ENCODE measurements at regions not wholly inside any gene's neighbourhood (a gene's known extent, or its start where the extent isn't known, plus 50 kb on each side); places are given as distances from the start of the nearest gene placed in this dataset.

- Histone ChIP-seq H3K4ac (ENCODE audit: low read depth, low read length) (no peak overlapping the region), H3K9me1 (ENCODE audit: insufficient read depth, low read length) (no peaks in the 10 kb centered on the region), H4K8ac (ENCODE audit: low read depth in 2 of 2, low read length in 2 of 2) (no peak overlapping the region), H3K56ac (ENCODE audit: extremely low read depth, insufficient read depth, low read length) (no peak overlapping the region), H3K79me1 (ENCODE audit: low read depth in 1 of 2, low read length in 2 of 2) (no peaks in the 10 kb centered on the region), H4K5ac (ENCODE audit: low read depth, low read length) (no peak overlapping the region), H3K4me1 (ENCODE audit: control insufficient read depth, insufficient read depth, low read length) (no peaks in the 10 kb centered on the region), H3K18ac (ENCODE audit: low read depth, low read length) (no peak overlapping the region), H3K27ac (ENCODE audit: insufficient read depth, low read length) (no peak overlapping the region), H3K4me2 (ENCODE audit: low read depth, low read length) (no peak overlapping the region), H2AK9ac (replicated peaks; ENCODE audit: low read depth, low read length, poor library complexity) (no peak overlapping the region), H3K36me3 (ENCODE audit: control insufficient read depth, insufficient read depth, low read length) (no peaks in the 10 kb centered on the region), H4K20me1 (ENCODE audit: insufficient read depth, low read length) (no peaks in the 10 kb centered on the region), H2AFZ (replicated peaks; ENCODE audit: low read length, poor library complexity) (no peak overlapping the region), H2BK20ac (ENCODE audit: low read depth, low read length) (no peak overlapping the region), H2BK15ac (ENCODE audit: low read depth, low read length) (no peak overlapping the region), H3K23ac (ENCODE audit: low read depth, low read length) (no peak overlapping the region), H3K9me3 (ENCODE audit: control insufficient read depth, insufficient read depth, low read length) (peaks cover 20% of the 10 kb centered on the region), H3K27me3 (ENCODE audit: control insufficient read depth, insufficient read depth, low read length) (no peaks in the 10 kb centered on the region), H3K14ac (replicated peaks; ENCODE audit: low read depth, low read length) (no peak overlapping the region), H4K91ac (ENCODE audit: insufficient read depth, low read depth, low read length) (no peak overlapping the region), H2BK5ac (ENCODE audit: low read depth, low read length, poor library complexity, severe bottlenecking) (no peak overlapping the region), H2BK120ac (ENCODE audit: low read depth, low read length) (no peak overlapping the region), H2AK5ac (ENCODE audit: low read depth, low read length) (no peak overlapping the region), H3K9ac (ENCODE audit: low read depth, low read length) (no peak overlapping the region), H3K4me3 (ENCODE audit: insufficient read depth, low read depth, low read length) (no peak overlapping the region)
- no TSS peak for BruUV-seq (replicated peaks)
- intact Hi-C loops (cut with micrococcal nuclease): no loop called here
- in situ Hi-C loops (cut with MboI; ENCODE audit: low sequenced_read_pairs): no loop called here
- no CpG with 5 or more reads among the region's 2 CpGs for WGBS, 2 experiments (ENCODE audit: extremely low coverage in 2 of 2, insufficient read length in 1 of 2)
- ChIA-PET POLR2A (ENCODE audit: unreplicated experiment) (no interaction called here), CTCF (no interaction called here)
- dilution Hi-C loops (cut with HindIII; ENCODE audit: low sequenced_read_pairs, unreplicated experiment): no loop called here
- ATAC-seq (ENCODE audit: low read depth) (no peak), DNase-seq (no peak)
- TF ChIP-seq POLR2A (IDR thresholded peaks at IDR 0.05; ENCODE audit: low read depth, low read length) (no peak), ELK1 (IDR thresholded peaks at IDR 0.05; ENCODE audit: borderline replicate concordance, low read depth, low read length) (no peak), MAZ (IDR thresholded peaks at IDR 0.05; ENCODE audit: borderline replicate concordance, low read depth, low read length) (no peak), CEBPB (IDR thresholded peaks at IDR 0.05; ENCODE audit: low read depth, low read length) (no peak), CHD1 (IDR thresholded peaks at IDR 0.05; ENCODE audit: low read depth, low read length) (no peak), BHLHE40 (IDR thresholded peaks at IDR 0.05; ENCODE audit: low read depth, low read length) (no peak), MAFK (IDR thresholded peaks at IDR 0.05; ENCODE audit: low read depth, low read length) (no peak), RCOR1 (IDR thresholded peaks at IDR 0.05; ENCODE audit: insufficient replicate concordance, low read length) (no peak), NFE2L2 (IDR thresholded peaks at IDR 0.05; ENCODE audit: low read depth, low read length) (no peak), RAD21 (IDR thresholded peaks at IDR 0.05; ENCODE audit: low read length) (no peak), SMC3 (IDR thresholded peaks at IDR 0.05; ENCODE audit: low read depth, low read length) (no peak), CTCF (conservative IDR thresholded peaks at IDR 0.05; ENCODE audit: low read depth, low read length) (no peak), RFX5 (IDR thresholded peaks at IDR 0.05; ENCODE audit: low read depth, low read length) (no peak), FOS (IDR thresholded peaks at IDR 0.05; ENCODE audit: low read depth, low read length) (no peak)
Measured at GRCh38 chr22:47583959-47584562, 821.6 kb downstream of the TBC1D22A start.

Measured in IMR-90 (cell line).